ENCODE measurements at regions not wholly inside any gene's neighbourhood (a gene's known extent, or its start where the extent isn't known, plus 50 kb on each side); places are given as distances from the start of the nearest gene placed in this dataset.

DNA sequence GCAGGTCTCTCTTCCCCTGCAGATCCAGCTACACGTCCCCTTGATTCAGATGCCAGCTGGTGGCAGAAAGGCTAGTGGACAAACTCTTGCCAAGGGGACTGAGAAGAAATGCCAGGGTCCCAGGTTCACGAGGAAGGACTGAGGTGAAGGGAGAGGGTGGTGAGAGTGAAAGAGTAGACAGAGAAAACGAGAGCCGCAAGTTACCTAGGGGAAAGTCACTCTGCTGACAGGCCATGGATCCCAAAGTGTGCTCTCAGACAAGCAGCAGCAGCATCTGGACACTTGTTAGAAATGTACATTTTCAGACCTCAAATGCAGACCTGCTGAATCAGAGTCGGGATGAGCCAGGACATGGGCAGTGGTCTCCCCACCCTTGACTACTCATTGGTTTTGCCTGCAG lies 192.3 kb downstream of the FGFR2 start:
- ChIA-PET POLR2A (no interaction called here), CTCF (no interaction called here)
- Mint-ChIP-seq H3K9me3 (no peaks in the 10 kb centered on the region), H3K27me3 (no peaks in the 10 kb centered on the region), H3K36me3 (ENCODE audit: low read depth) (no peaks in the 10 kb centered on the region), H3K27ac (no peak overlapping the region), H3K4me3 (no peak overlapping the region), H3K4me1 (no peaks in the 10 kb centered on the region)
- TF ChIP-seq, protein P1, sequence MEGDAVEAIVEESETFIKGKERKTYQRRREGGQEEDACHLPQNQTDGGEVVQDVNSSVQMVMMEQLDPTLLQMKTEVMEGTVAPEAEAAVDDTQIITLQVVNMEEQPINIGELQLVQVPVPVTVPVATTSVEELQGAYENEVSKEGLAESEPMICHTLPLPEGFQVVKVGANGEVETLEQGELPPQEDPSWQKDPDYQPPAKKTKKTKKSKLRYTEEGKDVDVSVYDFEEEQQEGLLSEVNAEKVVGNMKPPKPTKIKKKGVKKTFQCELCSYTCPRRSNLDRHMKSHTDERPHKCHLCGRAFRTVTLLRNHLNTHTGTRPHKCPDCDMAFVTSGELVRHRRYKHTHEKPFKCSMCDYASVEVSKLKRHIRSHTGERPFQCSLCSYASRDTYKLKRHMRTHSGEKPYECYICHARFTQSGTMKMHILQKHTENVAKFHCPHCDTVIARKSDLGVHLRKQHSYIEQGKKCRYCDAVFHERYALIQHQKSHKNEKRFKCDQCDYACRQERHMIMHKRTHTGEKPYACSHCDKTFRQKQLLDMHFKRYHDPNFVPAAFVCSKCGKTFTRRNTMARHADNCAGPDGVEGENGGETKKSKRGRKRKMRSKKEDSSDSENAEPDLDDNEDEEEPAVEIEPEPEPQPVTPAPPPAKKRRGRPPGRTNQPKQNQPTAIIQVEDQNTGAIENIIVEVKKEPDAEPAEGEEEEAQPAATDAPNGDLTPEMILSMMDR (IDR thresholded peaks at IDR 0.05), result no peak
- DNase-seq, result no peak
- no peak for ATAC-seq (ENCODE audit: low read depth)
- intact Hi-C loops (cut with micrococcal nuclease), result no loop called here

- no peaks in the 10 kb centered on the region for H3K4me1 Mint-ChIP-seq
- POLR2A ChIA-PET, result no interaction called here
- TF ChIP-seq, protein P1 (IDR thresholded peaks at IDR 0.05), result no peak
- H3K9me3 Mint-ChIP-seq, result no peaks in the 10 kb centered on the region
- ATAC-seq (ENCODE audit: low read depth), result no peak
- intact Hi-C loops (cut with micrococcal nuclease), result no loop called here
- CTCF ChIA-PET, result no interaction called here
- no peak overlapping the region for H3K27ac Mint-ChIP-seq
- no peak for DNase-seq
- H3K27me3 Mint-ChIP-seq, result no peaks in the 10 kb centered on the region
- no peak overlapping the region for H3K4me3 Mint-ChIP-seq
- no peaks in the 10 kb centered on the region for H3K36me3 Mint-ChIP-seq (ENCODE audit: low read depth)
Measured at GRCh38 chr10:121406823-121407545, 191.3 kb downstream of the FGFR2 start.

DNA sequence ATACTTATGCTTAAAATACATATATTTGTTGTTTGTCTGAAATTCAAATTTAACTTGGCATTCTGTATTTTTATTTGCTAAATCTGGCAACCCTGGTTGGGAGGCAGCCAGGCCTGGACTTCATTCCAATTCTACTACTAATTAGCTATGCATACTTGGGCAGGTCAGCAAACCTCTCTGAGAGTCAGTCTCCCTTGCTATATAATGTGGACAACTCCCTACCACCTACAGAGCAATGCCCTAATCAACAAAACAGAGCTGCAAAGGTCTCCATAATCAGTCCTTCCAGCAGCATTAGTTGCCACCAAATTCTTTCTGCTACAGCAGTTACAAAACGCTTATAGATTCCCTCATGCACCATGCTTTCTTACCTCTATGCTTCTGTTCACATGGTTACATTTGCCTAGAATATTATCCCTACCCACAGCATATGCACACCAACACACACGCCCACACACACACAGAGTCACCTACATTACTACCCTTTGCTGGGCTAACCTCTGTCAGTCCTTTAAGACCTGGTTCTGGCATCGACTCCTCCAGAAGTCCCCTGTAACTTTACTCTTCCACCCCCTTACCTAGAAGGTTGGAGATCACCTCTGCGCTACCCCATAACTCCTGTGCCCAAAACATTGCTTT lies 188.7 kb downstream of the FGFR2 start:
- DNase-seq, result no peak
- no peaks in the 10 kb centered on the region for H3K4me1 Mint-ChIP-seq
- no peaks in the 10 kb centered on the region for H3K27me3 Mint-ChIP-seq
- no peaks in the 10 kb centered on the region for H3K36me3 Mint-ChIP-seq (ENCODE audit: low read depth)
- CTCF ChIA-PET, result no interaction called here
- H3K4me3 Mint-ChIP-seq, result no peak overlapping the region
- no peaks in the 10 kb centered on the region for H3K9me3 Mint-ChIP-seq
- ATAC-seq (ENCODE audit: low read depth), result no peak
- TF ChIP-seq, protein P1 (IDR thresholded peaks at IDR 0.05), result no peak
- POLR2A ChIA-PET, result no interaction called here
- no peak overlapping the region for H3K27ac Mint-ChIP-seq
- intact Hi-C loops (cut with micrococcal nuclease), result no loop called here

DNA sequence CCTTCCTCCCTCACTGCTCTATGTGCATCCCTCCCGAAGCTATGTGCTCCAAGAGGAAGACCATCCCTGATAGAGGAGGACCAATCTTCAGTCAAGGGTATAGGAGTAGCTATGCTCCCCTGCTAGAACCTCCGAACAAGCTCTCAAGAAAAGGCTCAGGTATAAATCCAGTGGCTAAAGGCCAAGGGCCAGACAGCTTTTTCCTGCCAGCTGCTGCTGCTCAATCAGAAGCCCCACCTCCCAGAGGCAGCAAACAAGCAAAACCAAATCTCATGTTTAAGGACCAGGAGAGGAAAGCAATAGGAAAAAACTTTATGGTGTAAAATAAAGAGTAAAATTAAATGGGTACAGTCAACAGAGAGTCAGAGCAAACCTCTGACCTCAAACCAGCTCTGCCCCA lies 187.2 kb downstream of the FGFR2 start:
- TF ChIP-seq, protein P1 (IDR thresholded peaks at IDR 0.05), result no peak
- CTCF ChIA-PET, result no interaction called here
- Mint-ChIP-seq H3K27ac (no peak overlapping the region), H3K9me3 (no peaks in the 10 kb centered on the region), H3K4me1 (no peaks in the 10 kb centered on the region), H3K36me3 (ENCODE audit: low read depth) (no peaks in the 10 kb centered on the region), H3K27me3 (no peaks in the 10 kb centered on the region), H3K4me3 (no peak overlapping the region)
- no peak for ATAC-seq (ENCODE audit: low read depth)
- POLR2A ChIA-PET, result no interaction called here
- no peak for DNase-seq
- intact Hi-C loops (cut with micrococcal nuclease), result no loop called here

DNA sequence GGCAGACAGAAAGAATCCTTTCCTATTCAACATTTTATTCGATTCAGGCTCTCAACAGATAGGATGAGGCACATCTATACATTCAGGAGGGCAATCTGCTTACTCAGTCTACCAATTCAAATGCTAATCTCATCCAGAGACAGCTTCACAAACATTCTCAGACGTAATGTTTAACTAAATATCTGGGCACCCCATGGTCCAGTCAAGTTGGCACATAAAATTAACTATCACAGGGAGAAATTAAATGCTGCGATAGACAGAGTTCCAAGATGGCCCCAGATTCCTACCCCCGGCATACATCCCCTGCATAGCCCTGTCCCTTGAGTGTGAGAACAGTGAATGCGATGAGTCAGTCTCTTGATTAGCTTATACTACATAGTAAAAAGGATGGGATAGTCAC lies 184.3 kb downstream of the FGFR2 start:
- Mint-ChIP-seq H3K4me1 (no peaks in the 10 kb centered on the region), H3K27me3 (no peaks in the 10 kb centered on the region), H3K4me3 (no peak overlapping the region), H3K36me3 (ENCODE audit: low read depth) (no peaks in the 10 kb centered on the region), H3K9me3 (no peaks in the 10 kb centered on the region), H3K27ac (no peak overlapping the region)
- no peak for ATAC-seq (ENCODE audit: low read depth)
- intact Hi-C loops (cut with micrococcal nuclease), result no loop called here
- TF ChIP-seq, protein P1 (IDR thresholded peaks at IDR 0.05), result no peak
- CTCF ChIA-PET, result no interaction called here
- POLR2A ChIA-PET, result no interaction called here
- DNase-seq, result no peak
